IPS-20b (cell line): ENCODE measurements at regions not wholly inside any gene's neighbourhood (a gene's known extent, or its start where the extent isn't known, plus 50 kb on each side); places are given as distances from the start of the nearest gene placed in this dataset.

Experiments used
- H3K27ac ChIP-seq: one replicate; pipeline ENCODE4 v1.5.1; 2013; ENCODE audit warnings: low read length
- H3K27me3 ChIP-seq: 2 replicates; pipeline ENCODE4 v1.6.1; 2013; ENCODE audit warnings: mild to moderate bottlenecking, low read length, inconsistent platforms; ENCODE audit not compliant: insufficient read depth
- H3K36me3 ChIP-seq: 2 replicates; pipeline ENCODE4 v1.6.1; 2013; ENCODE audit warnings: low read depth, mild to moderate bottlenecking, inconsistent platforms, low read length, moderate library complexity; ENCODE audit not compliant: insufficient read depth
- H3K4me1 ChIP-seq: 2 replicates; pipeline ENCODE4 v1.6.1; 2013; ENCODE audit warnings: mild to moderate bottlenecking, control low read depth, inconsistent platforms, low read length, moderate library complexity; ENCODE audit not compliant: insufficient read depth
- H3K4me3 ChIP-seq: 2 replicates; pipeline ENCODE4 v1.5.1; 2013; ENCODE audit warnings: mild to moderate bottlenecking, low read length, inconsistent platforms
- H3K9ac ChIP-seq: 2 replicates; pipeline ENCODE4 v1.6.1; 2013; ENCODE audit warnings: low read depth, mild to moderate bottlenecking, inconsistent platforms, low read length, moderate library complexity
- H3K9me3 ChIP-seq: 2 replicates; pipeline ENCODE4 v1.6.1; 2013; ENCODE audit warnings: mild to moderate bottlenecking, low read depth, low read length, inconsistent platforms; ENCODE audit not compliant: insufficient read depth

GRCh38 chr16:49075709-49076108, 205.9 kb downstream of the CBLN1 start:
- Histone ChIP-seq H3K27ac (no peak overlapping the region), H3K4me1 (no peaks in the 10 kb centered on the region), H3K9ac (no peak overlapping the region), H3K36me3 (no peaks in the 10 kb centered on the region), H3K9me3 (no peaks in the 10 kb centered on the region), H3K4me3 (no peak overlapping the region), H3K27me3 (no peaks in the 10 kb centered on the region)

- no peak overlapping the region for H3K9ac ChIP-seq
- H3K27me3 ChIP-seq, result no peaks in the 10 kb centered on the region
- no peaks in the 10 kb centered on the region for H3K36me3 ChIP-seq
- no peak overlapping the region for H3K4me3 ChIP-seq
- H3K4me1 ChIP-seq, result no peaks in the 10 kb centered on the region
- H3K27ac ChIP-seq, result no peak overlapping the region
- H3K9me3 ChIP-seq, result no peaks in the 10 kb centered on the region
Observed at GRCh38 chr16:49068224-49068623, 213.4 kb downstream of the CBLN1 start.

- H3K27me3 ChIP-seq, result no peaks in the 10 kb centered on the region
- H3K4me3 ChIP-seq, result no peak overlapping the region
- no peak overlapping the region for H3K27ac ChIP-seq
- no peak overlapping the region for H3K9ac ChIP-seq
- H3K36me3 ChIP-seq, result no peaks in the 10 kb centered on the region
- H3K4me1 ChIP-seq, result no peaks in the 10 kb centered on the region
- H3K9me3 ChIP-seq, result no peaks in the 10 kb centered on the region
Observed at GRCh38 chr16:49067776-49068175, 213.9 kb downstream of the CBLN1 start.

- no peak overlapping the region for H3K27ac ChIP-seq
Observed at GRCh38 chr16:49061137-49061714, 220.4 kb downstream of the CBLN1 start.

GRCh38 chr16:49060728-49061127, 220.9 kb downstream of the CBLN1 start:
- no peak overlapping the region for H3K9ac ChIP-seq
- peaks cover 6% of the 10 kb centered on the region for H3K4me1 ChIP-seq
- no peaks in the 10 kb centered on the region for H3K36me3 ChIP-seq
- no peak overlapping the region for H3K27ac ChIP-seq
- H3K27me3 ChIP-seq, result no peaks in the 10 kb centered on the region
- H3K9me3 ChIP-seq, result no peaks in the 10 kb centered on the region
- H3K4me3 ChIP-seq, result no peak overlapping the region

More at GRCh38 chr16:49061137-49061714, 220.4 kb downstream of the CBLN1 start:
- Histone ChIP-seq H3K9ac (no peak overlapping the region), H3K4me3 (no peak overlapping the region), H3K27me3 (no peaks in the 10 kb centered on the region), H3K4me1 (peaks cover under 1% of the 10 kb centered on the region; the same call in 1 of the 2 replicates), H3K36me3 (no peaks in the 10 kb centered on the region), H3K9me3 (no peaks in the 10 kb centered on the region)

- Histone ChIP-seq H3K4me3 (no peak overlapping the region), H3K36me3 (no peaks in the 10 kb centered on the region), H3K27me3 (no peaks in the 10 kb centered on the region), H3K9ac (no peak overlapping the region), H3K9me3 (no peaks in the 10 kb centered on the region), H3K27ac (no peak overlapping the region), H3K4me1 (peaks cover 8% of the 10 kb centered on the region)
Observed at GRCh38 chr16:49058382-49058781, 223.3 kb downstream of the CBLN1 start.

- Histone ChIP-seq H3K27ac (no peak overlapping the region), H3K36me3 (no peaks in the 10 kb centered on the region), H3K4me3 (no peak overlapping the region), H3K27me3 (no peaks in the 10 kb centered on the region), H3K9ac (no peak overlapping the region), H3K4me1 (peaks cover 8% of the 10 kb centered on the region), H3K9me3 (no peaks in the 10 kb centered on the region)
Observed at GRCh38 chr16:49057936-49058335, 223.7 kb downstream of the CBLN1 start.

- Histone ChIP-seq H3K27ac (no peak overlapping the region), H3K4me1 (peaks cover 8% of the 10 kb centered on the region), H3K36me3 (no peaks in the 10 kb centered on the region), H3K9ac (no peak overlapping the region), H3K4me3 (no peak overlapping the region), H3K9me3 (no peaks in the 10 kb centered on the region), H3K27me3 (no peaks in the 10 kb centered on the region)
Observed at GRCh38 chr16:49057391-49057790, 224.2 kb downstream of the CBLN1 start.

GRCh38 chr16:49056546-49056945, 225.1 kb downstream of the CBLN1 start:
- H3K9me3 ChIP-seq, result no peaks in the 10 kb centered on the region
- H3K9ac ChIP-seq, result no peak overlapping the region
- peaks cover 8% of the 10 kb centered on the region for H3K4me1 ChIP-seq
- no peaks in the 10 kb centered on the region for H3K36me3 ChIP-seq
- no peak overlapping the region for H3K27ac ChIP-seq
- H3K27me3 ChIP-seq, result no peaks in the 10 kb centered on the region
- H3K4me3 ChIP-seq, result no peak overlapping the region

- Histone ChIP-seq H3K27me3 (no peaks in the 10 kb centered on the region), H3K27ac (no peak overlapping the region), H3K36me3 (no peaks in the 10 kb centered on the region), H3K4me3 (no peak overlapping the region), H3K9me3 (no peaks in the 10 kb centered on the region), H3K9ac (no peak overlapping the region), H3K4me1 (peaks cover 8% of the 10 kb centered on the region)
Observed at GRCh38 chr16:49055824-49056545, 225.7 kb downstream of the CBLN1 start.

GRCh38 chr16:49055291-49055690, 226.3 kb downstream of the CBLN1 start:
- Histone ChIP-seq H3K4me1 (peaks cover 8% of the 10 kb centered on the region), H3K9ac (no peak overlapping the region), H3K27me3 (no peaks in the 10 kb centered on the region), H3K36me3 (no peaks in the 10 kb centered on the region), H3K27ac (no peak overlapping the region), H3K9me3 (no peaks in the 10 kb centered on the region), H3K4me3 (no peak overlapping the region)

GRCh38 chr16:49054606-49055005, 227.0 kb downstream of the CBLN1 start:
- Histone ChIP-seq H3K9ac (no peak overlapping the region), H3K4me3 (no peak overlapping the region)

More at GRCh38 chr16:49054606-49055005, 227.0 kb downstream of the CBLN1 start:
- no peaks in the 10 kb centered on the region for H3K9me3 ChIP-seq
- peaks cover 8% of the 10 kb centered on the region for H3K4me1 ChIP-seq
- no peaks in the 10 kb centered on the region for H3K27me3 ChIP-seq
- no peaks in the 10 kb centered on the region for H3K36me3 ChIP-seq
- no peak overlapping the region for H3K27ac ChIP-seq
